PC-9 (cell line): ENCODE measurements at regions not wholly inside any gene's neighbourhood (a gene's known extent, or its start where the extent isn't known, plus 50 kb on each side); places are given as distances from the start of the nearest gene placed in this dataset.

Source experiments
- EZH2 ChIP-seq: fragments of 200-600 bp; sonication (generic); IDR thresholded peaks from 2 replicates; pipeline ENCODE4 v1.8.0; 2017; ENCODE audit warnings: antibody characterized with exemption, low read depth
- TF ChIP-seq, protein P1 (sequence below): fragments of 200-600 bp; sonication (generic); conservative IDR thresholded peaks from 2 replicates; pipeline ENCODE4 v1.6.1; 2017; ENCODE audit warnings: mixed run types, antibody characterized with exemption, mild to moderate bottlenecking, moderate library complexity

DNA sequence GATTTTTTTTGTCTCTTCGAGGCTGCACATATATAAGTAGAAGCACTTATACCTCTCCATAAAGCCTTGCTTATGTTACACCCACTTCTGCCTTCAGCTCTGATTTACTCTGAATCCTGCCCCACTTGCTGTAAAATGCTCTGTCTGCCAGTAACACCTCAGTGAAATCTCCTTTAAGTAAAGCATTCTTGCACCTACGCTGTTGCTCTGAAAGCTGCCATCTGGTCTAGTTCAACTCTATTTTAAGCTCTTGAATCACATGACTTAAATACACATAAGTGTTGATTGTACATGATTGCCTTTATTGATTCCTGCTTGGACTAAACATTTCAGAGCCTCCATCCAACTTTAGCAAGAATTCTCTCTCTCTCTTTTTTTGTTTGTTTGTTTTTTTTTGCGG lies 609.0 kb upstream of the CELF4 start:
- TF ChIP-seq, protein P1, sequence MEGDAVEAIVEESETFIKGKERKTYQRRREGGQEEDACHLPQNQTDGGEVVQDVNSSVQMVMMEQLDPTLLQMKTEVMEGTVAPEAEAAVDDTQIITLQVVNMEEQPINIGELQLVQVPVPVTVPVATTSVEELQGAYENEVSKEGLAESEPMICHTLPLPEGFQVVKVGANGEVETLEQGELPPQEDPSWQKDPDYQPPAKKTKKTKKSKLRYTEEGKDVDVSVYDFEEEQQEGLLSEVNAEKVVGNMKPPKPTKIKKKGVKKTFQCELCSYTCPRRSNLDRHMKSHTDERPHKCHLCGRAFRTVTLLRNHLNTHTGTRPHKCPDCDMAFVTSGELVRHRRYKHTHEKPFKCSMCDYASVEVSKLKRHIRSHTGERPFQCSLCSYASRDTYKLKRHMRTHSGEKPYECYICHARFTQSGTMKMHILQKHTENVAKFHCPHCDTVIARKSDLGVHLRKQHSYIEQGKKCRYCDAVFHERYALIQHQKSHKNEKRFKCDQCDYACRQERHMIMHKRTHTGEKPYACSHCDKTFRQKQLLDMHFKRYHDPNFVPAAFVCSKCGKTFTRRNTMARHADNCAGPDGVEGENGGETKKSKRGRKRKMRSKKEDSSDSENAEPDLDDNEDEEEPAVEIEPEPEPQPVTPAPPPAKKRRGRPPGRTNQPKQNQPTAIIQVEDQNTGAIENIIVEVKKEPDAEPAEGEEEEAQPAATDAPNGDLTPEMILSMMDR: no peak
- TF ChIP-seq EZH2: no peak
